ENCODE measurements at regions not wholly inside any gene's neighbourhood (a gene's known extent, or its start where the extent isn't known, plus 50 kb on each side); places are given as distances from the start of the nearest gene placed in this dataset.

DNA sequence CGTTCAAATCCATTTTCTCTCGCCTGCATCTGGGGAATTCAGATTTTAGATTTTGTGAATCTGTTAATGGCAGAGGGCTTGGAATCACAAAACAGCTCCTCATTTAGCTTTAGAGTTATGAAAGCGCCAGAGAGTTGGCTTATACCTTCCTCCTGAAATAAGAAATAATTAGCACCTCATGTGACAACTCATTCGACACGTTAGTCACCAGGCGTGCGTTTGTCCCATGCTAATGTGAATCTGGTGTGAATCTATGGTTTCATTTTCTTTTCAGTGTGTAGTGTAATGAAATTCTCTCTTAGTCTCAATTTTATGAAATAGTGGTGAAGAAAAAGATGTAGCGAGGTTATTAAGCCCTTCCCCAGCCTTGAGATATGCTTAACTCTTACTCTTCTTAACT is 89.4 kb downstream of the EDEM1 start:
- Mint-ChIP-seq H3K9me3 (ENCODE audit: unreplicated experiment) (peaks cover 8% of the 10 kb centered on the region), H3K36me3 (ENCODE audit: unreplicated experiment) (no peaks in the 10 kb centered on the region), H3K27me3 (ENCODE audit: unreplicated experiment) (no peaks in the 10 kb centered on the region), H3K27ac (ENCODE audit: unreplicated experiment) (no peak overlapping the region), H3K4me1 (ENCODE audit: unreplicated experiment) (no peaks in the 10 kb centered on the region), H3K4me3 (ENCODE audit: unreplicated experiment) (no peak overlapping the region)
- TF ChIP-seq, protein P1, sequence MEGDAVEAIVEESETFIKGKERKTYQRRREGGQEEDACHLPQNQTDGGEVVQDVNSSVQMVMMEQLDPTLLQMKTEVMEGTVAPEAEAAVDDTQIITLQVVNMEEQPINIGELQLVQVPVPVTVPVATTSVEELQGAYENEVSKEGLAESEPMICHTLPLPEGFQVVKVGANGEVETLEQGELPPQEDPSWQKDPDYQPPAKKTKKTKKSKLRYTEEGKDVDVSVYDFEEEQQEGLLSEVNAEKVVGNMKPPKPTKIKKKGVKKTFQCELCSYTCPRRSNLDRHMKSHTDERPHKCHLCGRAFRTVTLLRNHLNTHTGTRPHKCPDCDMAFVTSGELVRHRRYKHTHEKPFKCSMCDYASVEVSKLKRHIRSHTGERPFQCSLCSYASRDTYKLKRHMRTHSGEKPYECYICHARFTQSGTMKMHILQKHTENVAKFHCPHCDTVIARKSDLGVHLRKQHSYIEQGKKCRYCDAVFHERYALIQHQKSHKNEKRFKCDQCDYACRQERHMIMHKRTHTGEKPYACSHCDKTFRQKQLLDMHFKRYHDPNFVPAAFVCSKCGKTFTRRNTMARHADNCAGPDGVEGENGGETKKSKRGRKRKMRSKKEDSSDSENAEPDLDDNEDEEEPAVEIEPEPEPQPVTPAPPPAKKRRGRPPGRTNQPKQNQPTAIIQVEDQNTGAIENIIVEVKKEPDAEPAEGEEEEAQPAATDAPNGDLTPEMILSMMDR (IDR thresholded peaks at IDR 0.05), result no peak
- DNase-seq (ENCODE audit: extremely low spot score, unreplicated experiment), result no peak

DNA sequence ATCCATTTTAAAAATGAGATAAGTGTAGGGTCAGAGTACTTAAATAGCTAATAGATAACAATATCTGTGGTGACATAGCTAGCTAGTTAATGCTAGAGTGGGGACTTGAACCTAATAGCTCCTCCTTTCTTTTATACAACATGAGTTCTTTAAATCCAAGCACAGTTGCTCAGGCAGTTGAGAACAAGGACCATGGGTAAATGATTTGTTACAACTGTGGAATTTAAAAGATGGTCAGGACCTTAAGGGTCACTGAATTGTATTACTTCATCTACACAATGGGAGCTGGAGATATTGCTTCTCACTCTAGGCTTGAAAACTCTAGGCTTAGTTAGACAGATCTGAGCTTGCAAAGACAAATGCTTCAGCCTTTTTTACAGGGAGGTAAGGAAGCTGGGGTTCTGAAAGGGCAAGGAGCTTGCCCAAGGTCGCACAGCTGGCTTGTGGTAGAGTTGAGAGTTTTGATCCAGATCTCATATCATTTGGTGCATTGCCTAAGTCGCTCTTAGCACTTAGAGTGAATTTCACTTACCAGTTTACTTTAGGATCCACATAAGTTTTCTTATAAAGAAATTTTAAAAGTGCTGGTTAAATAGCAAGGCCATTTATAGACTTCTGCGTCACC is 90.2 kb downstream of the EDEM1 start:
- Mint-ChIP-seq H3K4me1 (ENCODE audit: unreplicated experiment) (no peaks in the 10 kb centered on the region), H3K27me3 (ENCODE audit: unreplicated experiment) (no peaks in the 10 kb centered on the region), H3K9me3 (ENCODE audit: unreplicated experiment) (peaks cover 15% of the 10 kb centered on the region), H3K36me3 (ENCODE audit: unreplicated experiment) (no peaks in the 10 kb centered on the region), H3K27ac (ENCODE audit: unreplicated experiment) (no peak overlapping the region), H3K4me3 (ENCODE audit: unreplicated experiment) (no peak overlapping the region)
- no peak for DNase-seq (ENCODE audit: extremely low spot score, unreplicated experiment)
- TF ChIP-seq, protein P1 (IDR thresholded peaks at IDR 0.05), result no peak

DNA sequence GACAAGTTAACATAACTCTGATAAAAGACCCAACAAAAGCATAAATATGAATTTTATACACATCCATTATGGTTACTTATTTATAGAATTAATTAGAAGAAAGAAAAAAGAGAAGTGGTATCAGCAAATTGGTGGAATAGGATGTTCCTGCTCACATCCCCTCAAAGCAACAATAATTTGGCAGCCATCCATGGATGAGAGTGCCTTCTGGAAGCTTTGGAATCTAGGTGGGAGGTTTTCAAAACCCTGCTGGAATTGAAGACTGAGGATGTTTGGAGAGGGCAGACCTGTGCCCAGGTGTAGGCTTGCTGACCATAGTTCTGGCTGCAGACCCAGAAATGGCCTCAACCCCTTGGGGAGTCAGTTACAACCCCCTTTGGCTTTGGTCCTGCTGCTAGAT is 91.2 kb downstream of the EDEM1 start:
- Mint-ChIP-seq H3K27me3 (ENCODE audit: unreplicated experiment) (no peaks in the 10 kb centered on the region), H3K9me3 (ENCODE audit: unreplicated experiment) (peaks cover 17% of the 10 kb centered on the region), H3K4me3 (ENCODE audit: unreplicated experiment) (no peak overlapping the region), H3K4me1 (ENCODE audit: unreplicated experiment) (no peaks in the 10 kb centered on the region), H3K27ac (ENCODE audit: unreplicated experiment) (no peak overlapping the region), H3K36me3 (ENCODE audit: unreplicated experiment) (no peaks in the 10 kb centered on the region)
- DNase-seq (ENCODE audit: extremely low spot score, unreplicated experiment), result no peak
- TF ChIP-seq, protein P1 (IDR thresholded peaks at IDR 0.05), result no peak

DNA sequence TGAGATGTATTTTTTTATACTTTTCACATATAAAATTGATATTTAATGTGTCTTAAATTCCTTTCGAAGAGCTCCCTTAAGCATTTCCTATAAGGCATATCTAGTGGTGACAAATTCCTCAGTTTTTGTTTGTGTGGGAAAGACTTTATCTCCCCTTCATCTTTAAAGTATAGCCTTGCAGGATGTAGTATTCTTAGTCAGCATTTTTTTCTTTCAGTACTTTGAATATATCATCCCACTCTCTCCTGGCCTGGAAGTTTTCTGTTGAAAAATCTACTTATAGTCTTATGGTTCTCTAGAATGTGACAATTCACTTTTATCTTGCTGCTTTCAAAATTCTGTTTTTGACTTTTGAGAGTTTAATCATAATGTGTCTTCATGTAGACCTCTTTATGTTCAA is 95.2 kb downstream of the EDEM1 start:
- no peaks in the 10 kb centered on the region for H3K27me3 Mint-ChIP-seq (ENCODE audit: unreplicated experiment)
- H3K4me1 Mint-ChIP-seq (ENCODE audit: unreplicated experiment), result no peaks in the 10 kb centered on the region

DNA sequence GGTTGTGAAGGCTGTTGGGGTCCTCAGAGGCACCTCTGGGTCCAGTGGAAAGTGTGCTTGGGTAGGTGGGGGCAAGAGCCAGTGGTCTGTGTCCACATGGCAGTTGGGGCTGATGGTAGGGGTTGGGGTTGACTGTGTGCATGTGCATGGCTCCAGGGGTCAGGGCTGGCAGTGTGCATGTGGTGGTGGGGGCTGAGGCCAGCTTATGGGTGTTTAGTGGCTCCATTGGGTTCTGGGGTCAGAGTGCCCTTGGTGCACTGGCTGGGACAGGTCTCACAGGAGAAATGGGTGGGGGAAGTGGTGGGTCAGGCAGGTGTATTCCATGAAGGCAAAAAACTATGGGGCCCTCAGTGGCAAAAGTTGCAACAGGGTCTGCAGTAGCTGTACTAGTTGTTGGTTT is 97.9 kb downstream of the EDEM1 start:
- no peaks in the 10 kb centered on the region for H3K27me3 Mint-ChIP-seq (ENCODE audit: unreplicated experiment)
- H3K4me3 Mint-ChIP-seq (ENCODE audit: unreplicated experiment), result no peak overlapping the region
- H3K27ac Mint-ChIP-seq (ENCODE audit: unreplicated experiment), result no peak overlapping the region
- H3K9me3 Mint-ChIP-seq (ENCODE audit: unreplicated experiment), result peaks cover 32% of the 10 kb centered on the region
- no peaks in the 10 kb centered on the region for H3K36me3 Mint-ChIP-seq (ENCODE audit: unreplicated experiment)
- H3K4me1 Mint-ChIP-seq (ENCODE audit: unreplicated experiment), result no peaks in the 10 kb centered on the region
- DNase-seq (ENCODE audit: extremely low spot score, unreplicated experiment), result no peak
- TF ChIP-seq, protein P1 (IDR thresholded peaks at IDR 0.05), result no peak

More for the DNA sequence above, 95.2 kb downstream of the EDEM1 start:
- TF ChIP-seq, protein P1 (IDR thresholded peaks at IDR 0.05), result no peak
- Mint-ChIP-seq H3K9me3 (ENCODE audit: unreplicated experiment) (peaks cover 25% of the 10 kb centered on the region), H3K27ac (ENCODE audit: unreplicated experiment) (no peak overlapping the region), H3K36me3 (ENCODE audit: unreplicated experiment) (no peaks in the 10 kb centered on the region), H3K4me3 (ENCODE audit: unreplicated experiment) (no peak overlapping the region)
- DNase-seq (ENCODE audit: extremely low spot score, unreplicated experiment), result no peak

Data from osteocyte (in vitro differentiated cells).